ENCODE measurements at regions not wholly inside any gene's neighbourhood (a gene's known extent, or its start where the extent isn't known, plus 50 kb on each side); places are given as distances from the start of the nearest gene placed in this dataset.

DNA sequence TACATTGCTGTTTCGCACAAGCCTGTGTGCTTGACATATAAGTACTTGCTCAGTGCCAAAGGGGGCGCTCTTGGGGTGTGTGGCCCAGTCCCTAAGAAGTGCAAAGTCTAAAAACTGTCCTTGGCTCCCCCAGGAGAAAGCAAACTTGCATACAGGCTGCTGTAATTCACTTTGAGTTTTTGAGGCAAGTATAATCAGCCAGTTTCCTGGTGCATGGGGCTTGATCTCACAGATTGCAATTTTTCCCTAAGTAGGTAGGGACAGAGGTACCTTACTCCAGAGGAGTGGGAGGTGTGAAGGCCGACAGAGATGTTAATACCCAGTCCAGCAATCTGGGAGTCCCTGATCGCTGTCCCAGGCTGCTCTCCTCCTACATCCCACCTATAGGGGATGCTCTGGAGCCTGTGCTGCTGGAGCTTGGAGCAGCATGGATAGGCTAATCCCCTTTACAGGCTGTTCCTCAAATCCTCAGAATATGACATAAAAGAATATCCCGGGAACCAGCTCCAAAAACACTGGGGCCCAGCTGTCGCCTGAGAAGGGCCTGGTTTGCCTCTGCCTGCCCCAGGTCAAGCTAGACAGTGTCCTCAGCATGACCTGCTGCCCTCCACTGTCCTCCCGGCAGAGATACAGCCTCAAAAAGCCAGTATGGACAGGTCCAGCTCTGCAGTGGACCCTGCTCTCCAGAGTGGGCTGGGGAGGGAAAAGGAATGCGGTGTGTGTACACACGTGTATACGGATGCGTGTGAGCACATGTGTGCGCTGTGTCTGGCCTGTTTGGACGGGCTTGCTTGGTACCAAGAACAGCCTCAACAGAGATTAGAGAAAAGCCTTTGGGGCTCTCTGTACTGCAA is 136.5 kb upstream of the HAAO start:
- DNase-seq = peak; percentile 50

GRCh38 chr2:42928161-42928691 is 135.8 kb upstream of the HAAO start:
- DNase-seq = no peak

GRCh38 chr2:42927334-42928160 is 135.2 kb upstream of the HAAO start:
- no peak for DNase-seq

- DNase-seq = no peak
These were observed 134.3 kb upstream of the HAAO start for GRCh38 chr2:42926434-42927333.

GRCh38 chr2:42925742-42926433 is 133.5 kb upstream of the HAAO start:
- DNase-seq = no peak

GRCh38 chr2:42924418-42924886 is 132.1 kb upstream of the HAAO start:
- DNase-seq = no peak

DNA sequence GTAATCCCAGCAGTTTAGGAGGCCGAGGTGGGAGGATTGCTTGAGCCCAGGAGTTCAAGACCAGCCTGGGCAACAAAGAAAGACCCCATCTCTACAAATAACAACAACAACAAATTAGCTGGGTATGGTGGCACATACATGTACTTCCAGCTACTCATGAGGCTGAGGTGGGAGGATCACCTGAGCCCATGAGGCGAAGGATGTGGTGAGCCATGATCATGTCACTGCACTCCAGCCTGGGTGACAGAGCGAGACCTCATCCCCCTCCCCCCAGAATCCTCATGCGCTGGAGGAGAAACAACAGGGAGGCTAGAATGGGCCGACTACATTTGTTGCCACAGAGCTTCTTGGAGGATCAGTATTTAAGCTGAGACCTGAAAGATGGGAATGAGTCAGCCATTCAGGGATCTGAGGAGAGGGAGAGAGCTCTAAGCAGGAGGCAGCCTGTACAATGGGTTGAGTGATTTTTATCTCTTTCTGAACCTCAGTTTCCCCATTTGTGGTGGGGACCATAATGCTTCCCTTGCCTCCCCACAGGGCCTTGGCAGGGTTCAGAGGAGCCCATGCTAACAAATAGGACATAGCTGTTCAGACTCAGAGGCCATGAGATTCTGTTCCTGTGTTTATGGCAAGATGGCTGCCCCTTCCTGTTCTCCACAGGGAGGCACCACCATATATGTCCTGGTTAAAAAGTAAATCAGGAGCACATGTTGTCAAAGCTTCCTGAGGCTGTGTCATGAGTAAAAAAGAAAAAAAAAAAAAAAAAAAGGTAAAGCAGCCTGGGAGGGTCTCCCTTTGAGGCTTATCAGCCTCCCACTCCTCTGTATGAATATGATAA is 131.4 kb upstream of the HAAO start:
- DNase-seq = peak; percentile 60

GRCh38 chr2:42922790-42923579 is 130.6 kb upstream of the HAAO start:
- DNase-seq = peak; percentile 96

DNA sequence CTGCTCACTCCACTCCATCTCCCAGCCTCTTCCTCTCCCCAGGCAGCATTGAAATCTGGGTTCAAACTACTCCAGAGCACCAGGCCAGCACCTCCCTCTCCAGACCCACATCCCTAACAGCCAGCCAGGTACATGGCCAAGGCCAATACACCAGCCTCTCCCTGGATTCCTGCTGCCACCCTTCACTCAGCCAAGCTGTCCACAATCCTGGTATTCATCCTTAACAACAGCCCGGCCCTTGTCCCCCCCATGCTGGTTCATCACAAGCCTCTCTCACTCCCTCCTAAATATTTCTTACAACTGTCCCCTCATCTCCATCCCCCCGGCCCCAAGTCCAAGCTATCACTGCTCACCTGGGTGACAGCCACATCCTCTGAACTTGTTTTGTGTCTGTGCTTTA is 129.9 kb upstream of the HAAO start:
- DNase-seq = no peak

- no peak for DNase-seq
These were observed 129.3 kb upstream of the HAAO start for GRCh38 chr2:42921721-42922120.

DNA sequence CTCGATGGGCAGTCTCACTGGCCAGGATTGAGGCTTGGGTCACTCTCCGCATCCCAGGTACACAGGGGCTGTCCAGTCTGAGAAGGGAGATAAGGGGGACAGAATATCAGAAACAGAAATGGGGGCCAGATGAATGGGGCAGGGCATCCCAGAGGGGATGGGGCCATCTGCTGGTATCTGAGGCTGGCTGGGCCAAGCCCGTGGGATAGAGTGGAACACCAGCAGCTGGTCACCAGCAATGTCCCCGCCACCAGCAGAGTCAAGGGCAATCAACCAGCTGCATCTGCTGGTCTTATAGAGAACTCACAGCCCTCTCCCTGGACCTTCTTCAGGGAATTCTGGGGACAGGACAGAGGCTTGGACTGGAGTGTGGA is 128.8 kb upstream of the HAAO start:
- no peak for DNase-seq

DNA sequence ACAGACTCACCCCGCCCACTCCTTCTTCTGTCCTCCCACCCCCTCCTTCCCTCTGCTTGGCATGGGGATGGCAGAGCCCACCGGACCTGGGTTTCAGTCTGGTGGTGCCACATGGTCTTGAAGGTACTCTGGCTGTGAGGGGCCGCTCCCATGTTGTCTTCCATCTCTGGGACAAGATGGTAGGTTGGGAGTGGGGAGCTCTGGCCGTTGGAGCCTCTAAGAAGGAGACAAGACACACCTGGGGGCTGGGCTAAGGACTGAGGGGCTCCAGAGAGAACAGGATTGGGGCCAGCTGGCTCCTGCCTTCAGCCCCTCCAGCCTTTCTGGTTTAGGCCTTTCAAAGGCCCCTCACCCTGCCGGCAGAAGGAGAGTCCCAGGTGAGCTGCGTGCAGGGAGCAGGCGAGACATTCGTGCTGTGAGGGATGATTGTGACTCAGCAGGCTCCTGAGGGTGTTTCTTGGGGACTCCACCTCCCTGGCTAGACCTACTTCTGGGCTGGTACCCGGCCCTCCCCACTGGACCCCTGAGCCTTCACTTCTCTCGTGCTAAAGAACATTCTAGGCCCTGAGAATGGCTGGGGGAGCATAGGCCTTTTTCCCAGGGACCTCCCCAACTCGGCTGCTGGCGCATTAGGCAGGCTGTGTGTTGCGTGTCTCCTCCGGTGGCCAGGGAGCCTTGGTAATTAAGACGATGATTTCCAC is 128.2 kb upstream of the HAAO start:
- DNase-seq = no peak

- peak; percentile 30 for DNase-seq
These were observed 126.4 kb upstream of the HAAO start for GRCh38 chr2:42918671-42919318.

DNA sequence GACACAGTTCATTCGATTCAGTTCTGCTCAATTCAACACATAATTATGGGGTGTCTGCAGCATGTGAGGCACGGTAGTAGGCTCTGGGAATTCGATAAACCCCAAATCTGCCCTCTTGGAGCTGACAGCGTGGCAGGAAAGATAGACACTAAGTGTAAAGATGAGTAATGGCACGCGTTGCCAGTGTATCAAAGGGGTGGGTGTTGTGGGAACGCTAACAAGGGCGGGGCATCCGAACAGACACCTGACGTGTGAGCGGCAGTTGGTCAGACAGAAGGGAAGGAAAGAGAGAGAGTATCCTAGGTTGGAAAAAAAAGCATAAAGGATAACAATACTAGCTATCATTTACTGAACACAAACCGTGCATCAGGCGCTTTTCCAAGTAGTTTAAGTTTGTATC is 125.7 kb upstream of the HAAO start:
- no peak for DNase-seq

GRCh38 chr2:42917425-42917927 is 125.1 kb upstream of the HAAO start:
- peak; percentile 95 for DNase-seq

DNA sequence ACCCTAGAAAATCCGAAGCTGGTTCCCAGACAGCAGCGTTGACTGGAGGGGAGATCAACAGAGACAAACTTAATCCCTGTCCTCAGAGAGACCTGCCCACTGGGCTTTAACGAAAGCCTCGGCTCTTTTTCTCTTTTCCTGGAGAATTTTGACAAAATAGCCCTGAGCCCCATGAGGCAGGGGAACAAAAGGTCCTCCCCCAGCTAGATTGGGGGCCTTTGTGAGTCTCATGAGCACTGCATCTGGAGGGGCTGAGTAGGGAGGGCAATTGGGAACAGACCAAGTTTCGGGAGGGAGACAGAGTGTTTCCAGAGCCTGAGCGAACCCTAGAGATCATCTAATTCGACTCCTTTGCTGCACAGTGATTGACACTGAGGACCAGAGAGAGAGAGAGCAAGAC is 123.9 kb upstream of the HAAO start:
- no peak for DNase-seq

DNA sequence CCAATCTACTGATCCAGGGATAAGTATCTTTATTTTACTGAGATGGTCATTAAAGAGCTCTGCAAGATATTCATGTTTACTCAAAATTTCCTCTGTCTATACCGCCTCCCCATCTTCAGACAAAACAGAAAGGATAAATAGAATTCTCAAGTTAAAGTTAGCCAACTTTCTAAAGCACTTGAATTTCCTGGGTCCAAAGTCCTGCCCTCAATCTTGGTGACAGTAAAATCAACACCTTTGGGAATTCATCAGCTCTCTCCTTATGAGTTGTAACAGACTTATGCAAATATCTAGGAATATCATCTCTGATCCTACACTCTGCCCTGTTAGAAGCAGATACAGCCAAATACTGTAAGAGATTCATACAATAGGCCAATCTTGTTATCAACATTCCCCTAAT is 122.5 kb upstream of the HAAO start:
- no peak for DNase-seq

DNA sequence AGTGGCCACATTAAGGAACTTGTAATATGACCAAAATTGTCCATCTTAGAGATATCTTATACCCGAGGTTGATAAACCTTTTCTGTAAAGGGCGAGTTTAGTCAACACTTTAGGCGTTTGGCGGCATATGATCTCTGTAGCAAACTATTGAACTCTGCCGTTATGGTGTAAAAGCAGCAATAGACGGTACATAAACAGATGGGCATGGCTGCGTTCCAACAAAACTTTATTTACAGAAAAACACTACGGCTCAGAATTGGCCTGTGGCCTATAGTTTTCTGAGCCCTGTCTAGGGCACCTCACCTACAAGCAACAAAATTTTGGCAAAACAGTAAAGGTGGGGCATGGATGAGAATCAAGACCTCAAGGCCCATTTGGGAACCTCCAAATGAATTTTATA is 121.9 kb upstream of the HAAO start:
- DNase-seq = no peak
